Fibroblast of lung (primary cell): ENCODE measurements at regions not wholly inside any gene's neighbourhood (a gene's known extent, or its start where the extent isn't known, plus 50 kb on each side); places are given as distances from the start of the nearest gene placed in this dataset.

Experiments used
- DNase-seq, 2 donors: peaks; one replicate each; pipeline versions ENCODE4 v3.0.0 to v3.0.0-alpha.2; 2010; ENCODE audit warnings: low read depth in 2 of 2
- H2AFZ ChIP-seq: 2 replicates; pipeline ENCODE4 v1.5.1; 2012; ENCODE audit warnings: low read length, control low read depth, inconsistent platforms
- H3K27ac ChIP-seq: 2 replicates; pipeline ENCODE4 v1.5.1; 2011; ENCODE audit warnings: low read length, control low read depth; ENCODE audit not compliant: insufficient read depth
- H3K27me3 ChIP-seq: 2 replicates; pipeline ENCODE4 v1.5.1; 2011; ENCODE audit warnings: mild to moderate bottlenecking, low read length; ENCODE audit not compliant: control insufficient read depth, insufficient read depth
- H3K36me3 ChIP-seq: 2 replicates; pipeline ENCODE4 v1.5.1; 2011; ENCODE audit warnings: low read length; ENCODE audit not compliant: control insufficient read depth, insufficient read depth
- H3K4me1 ChIP-seq: 2 replicates; pipeline ENCODE4 v1.5.1; 2011; ENCODE audit warnings: low read length; ENCODE audit not compliant: control insufficient read depth, insufficient read depth; ENCODE audit errors: extremely low read depth
- H3K4me2 ChIP-seq: 2 replicates; pipeline ENCODE4 v1.5.1; 2011; ENCODE audit warnings: low read length, control low read depth; ENCODE audit not compliant: insufficient read depth; ENCODE audit errors: extremely low read depth
- H3K4me3 ChIP-seq, 4 experiments: fragments of 200-600 bp in 1 of 4; sonication (generic) in 1 of 4; replicated peaks in 1 of 4; 2 replicates each; pipeline ENCODE4 v1.5.1; 2011 to 2016; ENCODE audit warnings: low read length in 4 of 4, low read depth in 3 of 4, mild to moderate bottlenecking in 3 of 4, control low read depth in 2 of 4, inconsistent platforms in 1 of 4, mixed read lengths in 1 of 4; ENCODE audit not compliant: insufficient read depth in 1 of 4; ENCODE audit errors: control extremely low read depth in 1 of 4
- H3K79me2 ChIP-seq: 2 replicates; pipeline ENCODE4 v1.5.1; 2012; ENCODE audit warnings: mild to moderate bottlenecking, low read length, inconsistent platforms; ENCODE audit not compliant: control insufficient read depth, insufficient read depth
- H3K9ac ChIP-seq: 2 replicates; pipeline ENCODE4 v1.5.1; 2011; ENCODE audit warnings: mild to moderate bottlenecking, low read length, control low read depth; ENCODE audit not compliant: insufficient read depth
- H3K9me3 ChIP-seq: 2 replicates; pipeline ENCODE4 v1.5.1; 2012; ENCODE audit warnings: low read depth, low read length; ENCODE audit not compliant: control insufficient read depth, insufficient read depth
- H4K20me1 ChIP-seq: 2 replicates; pipeline ENCODE4 v1.5.1; 2011; ENCODE audit warnings: low read length; ENCODE audit not compliant: control insufficient read depth, insufficient read depth; ENCODE audit errors: extremely low read depth
- EZH2 ChIP-seq: IDR thresholded peaks from 2 replicates; pipeline ENCODE4 v1.5.1; 2012; ENCODE audit warnings: low read length, control low read depth, mild to moderate bottlenecking; ENCODE audit errors: missing control alignments
- TF ChIP-seq, protein P1 (sequence below), 2 donors: IDR thresholded peaks in 1 of 2; conservative IDR thresholded peaks in 1 of 2; 1 replicate in 1 of 2; 2 replicates in 1 of 2; pipeline ENCODE4 v1.5.1; 2011 to 2012; ENCODE audit warnings: low read length in 2 of 2, control low read depth in 1 of 2, inconsistent platforms in 1 of 2, low read depth in 1 of 2, mild to moderate bottlenecking in 1 of 2

DNA sequence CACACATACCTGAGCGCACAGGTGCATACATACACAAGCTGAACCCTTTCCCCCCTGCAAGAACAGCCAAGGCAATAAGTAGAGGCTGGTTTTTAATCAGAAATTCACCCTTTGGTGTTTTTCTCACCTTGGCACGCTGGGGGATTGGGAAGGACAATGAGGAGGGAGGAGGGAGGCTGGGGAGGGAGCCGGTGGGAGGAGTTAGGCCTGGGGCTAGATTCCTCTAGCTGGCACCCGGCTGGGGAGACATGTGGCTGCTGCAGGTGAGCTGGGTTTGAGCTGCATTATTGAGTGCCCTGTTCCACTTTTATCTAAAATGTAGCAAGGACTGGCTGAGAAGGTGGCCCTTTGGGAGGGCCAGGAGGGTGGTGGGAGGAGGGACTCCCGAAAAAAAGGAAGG lies 97.8 kb upstream of the CSF3R start:
- Histone ChIP-seq H3K4me2 (no peak overlapping the region), H3K4me1 (no peaks in the 10 kb centered on the region), H3K27ac (no peak overlapping the region), H3K9ac (no peak overlapping the region), H3K27me3 (no peaks in the 10 kb centered on the region), H4K20me1 (no peaks in the 10 kb centered on the region), H3K9me3 (no peaks in the 10 kb centered on the region), H2AFZ (no peak overlapping the region), H3K4me3 (no peak overlapping the region), H3K36me3 (no peaks in the 10 kb centered on the region), H3K79me2 (no peaks in the 10 kb centered on the region)
- no peak for TF ChIP-seq EZH2
- TF ChIP-seq, protein P1, sequence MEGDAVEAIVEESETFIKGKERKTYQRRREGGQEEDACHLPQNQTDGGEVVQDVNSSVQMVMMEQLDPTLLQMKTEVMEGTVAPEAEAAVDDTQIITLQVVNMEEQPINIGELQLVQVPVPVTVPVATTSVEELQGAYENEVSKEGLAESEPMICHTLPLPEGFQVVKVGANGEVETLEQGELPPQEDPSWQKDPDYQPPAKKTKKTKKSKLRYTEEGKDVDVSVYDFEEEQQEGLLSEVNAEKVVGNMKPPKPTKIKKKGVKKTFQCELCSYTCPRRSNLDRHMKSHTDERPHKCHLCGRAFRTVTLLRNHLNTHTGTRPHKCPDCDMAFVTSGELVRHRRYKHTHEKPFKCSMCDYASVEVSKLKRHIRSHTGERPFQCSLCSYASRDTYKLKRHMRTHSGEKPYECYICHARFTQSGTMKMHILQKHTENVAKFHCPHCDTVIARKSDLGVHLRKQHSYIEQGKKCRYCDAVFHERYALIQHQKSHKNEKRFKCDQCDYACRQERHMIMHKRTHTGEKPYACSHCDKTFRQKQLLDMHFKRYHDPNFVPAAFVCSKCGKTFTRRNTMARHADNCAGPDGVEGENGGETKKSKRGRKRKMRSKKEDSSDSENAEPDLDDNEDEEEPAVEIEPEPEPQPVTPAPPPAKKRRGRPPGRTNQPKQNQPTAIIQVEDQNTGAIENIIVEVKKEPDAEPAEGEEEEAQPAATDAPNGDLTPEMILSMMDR (conservative IDR thresholded peaks at IDR 0.05 in 1 of 2, IDR thresholded peaks at IDR 0.05 in 1 of 2; ENCODE audit: low read depth in 1 of 2, low read length in 2 of 2) = no peak
- no peak for DNase-seq

DNA sequence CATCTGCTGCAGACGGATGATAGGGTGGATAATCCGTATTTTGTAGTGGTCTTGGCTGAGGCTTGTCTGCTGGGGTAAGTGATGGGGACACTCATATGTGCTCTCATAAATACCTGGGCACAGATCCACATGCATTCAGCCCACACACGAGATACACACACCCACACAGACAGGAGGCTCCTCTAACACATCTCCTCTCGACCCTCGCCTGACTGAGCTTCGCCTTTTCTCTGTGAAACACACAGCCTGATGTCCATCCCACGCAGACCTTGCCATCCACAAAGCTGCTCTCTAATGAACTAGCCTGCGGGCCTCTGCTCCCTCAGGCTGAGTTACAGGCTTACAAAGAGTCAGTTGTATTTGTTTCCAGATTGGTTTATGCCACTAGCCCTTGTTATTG lies 96.3 kb upstream of the CSF3R start:
- H3K4me1 ChIP-seq = no peaks in the 10 kb centered on the region
- TF ChIP-seq, protein P1 (conservative IDR thresholded peaks at IDR 0.05 in 1 of 2, IDR thresholded peaks at IDR 0.05 in 1 of 2; ENCODE audit: low read depth in 1 of 2, low read length in 2 of 2) = no peak
- no peak for TF ChIP-seq EZH2
- no peaks in the 10 kb centered on the region for H3K27me3 ChIP-seq
- DNase-seq = no peak
- H3K4me2 ChIP-seq = no peak overlapping the region
- H2AFZ ChIP-seq = no peak overlapping the region
- H3K9ac ChIP-seq = no peak overlapping the region
- H3K4me3 ChIP-seq = no peak overlapping the region
- H3K36me3 ChIP-seq = no peaks in the 10 kb centered on the region
- H3K79me2 ChIP-seq = no peaks in the 10 kb centered on the region
- H3K9me3 ChIP-seq = no peaks in the 10 kb centered on the region
- H4K20me1 ChIP-seq = no peaks in the 10 kb centered on the region
- no peak overlapping the region for H3K27ac ChIP-seq

DNA sequence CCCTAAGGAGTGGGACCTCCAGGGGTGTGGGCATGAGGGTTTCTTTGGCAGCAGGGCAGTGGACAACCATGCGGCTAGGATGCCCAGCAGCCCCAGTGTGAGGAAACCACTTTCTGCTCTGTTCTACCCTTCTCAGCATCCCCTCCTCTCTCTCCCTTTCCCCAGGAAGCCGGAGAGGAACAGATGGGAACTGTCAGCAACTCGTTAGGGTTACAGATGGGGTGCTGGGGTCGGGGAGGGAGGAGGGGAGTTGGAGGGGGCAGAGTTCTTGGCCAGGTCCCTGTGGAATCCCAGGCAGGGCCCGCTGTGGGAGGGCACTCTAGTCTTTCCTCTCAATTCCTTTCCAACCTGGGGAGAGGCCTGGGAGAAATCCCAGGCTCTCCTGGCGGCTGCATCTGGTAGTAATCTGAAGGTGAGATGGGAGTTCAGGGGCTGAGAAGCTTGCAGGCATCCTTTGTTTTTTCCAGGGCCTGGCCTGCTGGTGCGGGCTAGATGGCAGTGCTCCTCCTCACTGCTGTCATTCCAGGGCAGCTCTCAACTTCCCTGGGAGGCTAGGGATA lies 93.9 kb upstream of the CSF3R start:
- TF ChIP-seq, protein P1 (conservative IDR thresholded peaks at IDR 0.05 in 1 of 2, IDR thresholded peaks at IDR 0.05 in 1 of 2; ENCODE audit: low read depth in 1 of 2, low read length in 2 of 2) = no peak
- no peak for TF ChIP-seq EZH2
- Histone ChIP-seq H3K36me3 (no peaks in the 10 kb centered on the region), H3K79me2 (no peaks in the 10 kb centered on the region), H2AFZ (no peak overlapping the region), H3K27me3 (no peaks in the 10 kb centered on the region), H3K9ac (no peak overlapping the region), H3K4me1 (no peaks in the 10 kb centered on the region), H3K4me2 (no peak overlapping the region), H3K27ac (no peak overlapping the region), H3K9me3 (no peaks in the 10 kb centered on the region), H3K4me3 (no peak overlapping the region), H4K20me1 (no peaks in the 10 kb centered on the region)
- no peak for DNase-seq
